ENCODE measurements at regions not wholly inside any gene's neighbourhood (a gene's known extent, or its start where the extent isn't known, plus 50 kb on each side); places are given as distances from the start of the nearest gene placed in this dataset. TPM values are rescaled to one million over a fixed set of nuclear protein-coding genes. Genes with fewer than 3 reads are reported as not detected.
A peak's percentile ranks its signal among the peaks of the same experiment; 100 is the strongest.

GRCh38 chr1:162922201-162922600 is 61.2 kb upstream of the CCDC190 start:
- DNase-seq (ENCODE audit: low read depth), result peak; percentile 67

GRCh38 chr1:162921311-162921710 is 60.3 kb upstream of the CCDC190 start:
- DNase-seq (ENCODE audit: low read depth), result no peak

- no peak for DNase-seq (ENCODE audit: low read depth)
Measured at GRCh38 chr1:162919034-162919433, 58.1 kb upstream of the CCDC190 start.

- no peak for DNase-seq (ENCODE audit: low read depth)
Measured at GRCh38 chr1:162918151-162918754, 57.3 kb upstream of the CCDC190 start.

- no peak for DNase-seq (ENCODE audit: low read depth)
Measured at GRCh38 chr1:162916821-162917613, 56.0 kb upstream of the CCDC190 start.

- peak; percentile 54 for DNase-seq (ENCODE audit: low read depth)
Measured at GRCh38 chr1:162916407-162916806, 55.4 kb upstream of the CCDC190 start.

GRCh38 chr1:162914601-162915000 is 53.6 kb upstream of the CCDC190 start:
- DNase-seq (ENCODE audit: low read depth), result no peak

GRCh38 chr1:162913345-162913744 is 52.4 kb upstream of the CCDC190 start:
- no peak for DNase-seq (ENCODE audit: low read depth)

GRCh38 chr1:162912061-162912667 is 51.2 kb upstream of the CCDC190 start:
- no peak for DNase-seq (ENCODE audit: low read depth)

Small RNAs in the stretch of these regions (small RNA-seq; reads per million reads assigned to genes)
- gene AL392003.1, result not detected
